Keratinocyte (primary cell): ENCODE measurements at regions not wholly inside any gene's neighbourhood (a gene's known extent, or its start where the extent isn't known, plus 50 kb on each side); places are given as distances from the start of the nearest gene placed in this dataset.
"Not testable (repeated sequence)": the region's sequence is repeated elsewhere in the genome, so short reads cannot be mapped to it uniquely, and the experiment has no call there.

Experiments
- EZH2 ChIP-seq: IDR thresholded peaks from one replicate; pipeline ENCODE4 v1.6.1; 2012; ENCODE audit warnings: inconsistent platforms, mild to moderate bottlenecking, low read length, moderate library complexity
- TF ChIP-seq, protein P1 (sequence below), 3 experiments: IDR thresholded peaks in 1 of 3; conservative IDR thresholded peaks in 1 of 3; optimal IDR thresholded peaks in 1 of 3; 2 replicates in 2 of 3; 3 replicates in 1 of 3; pipeline versions ENCODE3 to v1.5.1; 2011; ENCODE audit warnings: low read length in 3 of 3, mild to moderate bottlenecking in 3 of 3, moderate library complexity in 2 of 3, control low read depth in 1 of 3, inconsistent platforms in 1 of 3; ENCODE audit not compliant: insufficient read depth in 2 of 3; ENCODE audit errors: extremely low read depth in 1 of 3

DNA sequence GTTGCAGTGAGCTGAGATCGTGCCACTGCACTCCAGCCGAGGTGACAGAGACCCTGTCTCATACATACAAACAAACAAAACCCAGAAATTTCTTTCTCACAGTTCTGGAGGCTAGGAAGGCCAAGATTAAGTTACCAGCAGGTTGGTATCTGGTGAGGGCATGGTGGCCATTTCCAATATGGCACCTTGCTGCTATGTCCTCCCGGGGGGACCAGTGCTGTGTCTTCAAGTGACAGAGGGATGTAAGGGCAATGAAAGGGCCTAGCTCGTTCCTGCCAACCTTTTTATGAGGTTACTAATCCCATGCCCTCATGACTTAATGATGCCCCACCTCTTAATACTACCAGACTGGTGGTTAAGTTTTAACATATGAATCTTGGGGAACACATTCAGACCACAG, 118.5 kb upstream of the CRYM start:
- TF ChIP-seq, protein P1, sequence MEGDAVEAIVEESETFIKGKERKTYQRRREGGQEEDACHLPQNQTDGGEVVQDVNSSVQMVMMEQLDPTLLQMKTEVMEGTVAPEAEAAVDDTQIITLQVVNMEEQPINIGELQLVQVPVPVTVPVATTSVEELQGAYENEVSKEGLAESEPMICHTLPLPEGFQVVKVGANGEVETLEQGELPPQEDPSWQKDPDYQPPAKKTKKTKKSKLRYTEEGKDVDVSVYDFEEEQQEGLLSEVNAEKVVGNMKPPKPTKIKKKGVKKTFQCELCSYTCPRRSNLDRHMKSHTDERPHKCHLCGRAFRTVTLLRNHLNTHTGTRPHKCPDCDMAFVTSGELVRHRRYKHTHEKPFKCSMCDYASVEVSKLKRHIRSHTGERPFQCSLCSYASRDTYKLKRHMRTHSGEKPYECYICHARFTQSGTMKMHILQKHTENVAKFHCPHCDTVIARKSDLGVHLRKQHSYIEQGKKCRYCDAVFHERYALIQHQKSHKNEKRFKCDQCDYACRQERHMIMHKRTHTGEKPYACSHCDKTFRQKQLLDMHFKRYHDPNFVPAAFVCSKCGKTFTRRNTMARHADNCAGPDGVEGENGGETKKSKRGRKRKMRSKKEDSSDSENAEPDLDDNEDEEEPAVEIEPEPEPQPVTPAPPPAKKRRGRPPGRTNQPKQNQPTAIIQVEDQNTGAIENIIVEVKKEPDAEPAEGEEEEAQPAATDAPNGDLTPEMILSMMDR (optimal IDR thresholded peaks at IDR 0.05 in 1 of 3, IDR thresholded peaks at IDR 0.05 in 1 of 3, conservative IDR thresholded peaks at IDR 0.05 in 1 of 3; ENCODE audit: extremely low read depth in 1 of 3, insufficient read depth in 2 of 3, low read length in 3 of 3), result not testable (repeated sequence)
- TF ChIP-seq EZH2, result not testable (repeated sequence)
